CD4-positive, alpha-beta T cell (primary cell): ENCODE measurements at regions not wholly inside any gene's neighbourhood (a gene's known extent, or its start where the extent isn't known, plus 50 kb on each side); places are given as distances from the start of the nearest gene placed in this dataset.

Experiments used
- ATAC-seq: fragments of 200-7000 bp; cut with Tn5 transposase; one replicate; pipeline ENCODE4 v1.10.0; 2022; ENCODE audit warnings: mild to moderate bottlenecking; ENCODE audit not compliant: poor library complexity
- CTCF ChIA-PET: fragments of 350-600 bp; sonication (Branson Sonifier 250); formaldehyde crosslinking; loops from one replicate; lab custom pipeline; 2021; ENCODE audit warnings: antibody characterized with exemption, inconsistent platforms; lab: Charles Lee
- POLR2A ChIA-PET: fragments of 350-600 bp; sonication (Branson Sonifier 250); formaldehyde crosslinking; loops from one replicate; lab custom pipeline; 2021; ENCODE audit warnings: antibody characterized with exemption, inconsistent platforms; lab: Charles Lee
- DNase-seq, 14 experiments: peaks; one replicate each; pipeline ENCODE4 v3.0.0-alpha.2; 2013 to 2020; ENCODE audit warnings: mixed read lengths in 2 of 14
- H3K27ac ChIP-seq, 2 donors: one replicate each; pipeline versions ENCODE4 v1.5.1 to v1.7.0; 2013; ENCODE audit warnings: low read length in 2 of 2, low read depth in 1 of 2, mild to moderate bottlenecking in 1 of 2
- H3K27me3 ChIP-seq, 2 experiments: 1 replicate in 1 of 2; 2 replicates in 1 of 2; pipeline versions ENCODE4 v1.6.1 to v1.7.0; 2013; ENCODE audit warnings: low read length in 2 of 2, control low read depth in 1 of 2, mild to moderate bottlenecking in 1 of 2, moderate library complexity in 1 of 2; ENCODE audit not compliant: insufficient read depth in 2 of 2, control insufficient read depth in 1 of 2
- H3K36me3 ChIP-seq: one replicate; pipeline ENCODE4 v1.6.1; 2013; ENCODE audit warnings: low read length, control low read depth; ENCODE audit not compliant: insufficient read depth
- H3K4me1 ChIP-seq: one replicate; pipeline ENCODE4 v1.6.1; 2013; ENCODE audit warnings: low read length, control low read depth; ENCODE audit not compliant: insufficient read depth
- H3K4me3 ChIP-seq: one replicate; pipeline ENCODE4 v1.5.1; 2013; ENCODE audit warnings: mild to moderate bottlenecking, low read length, moderate library complexity
- H3K9me3 ChIP-seq, 2 experiments: 1 replicate in 1 of 2; 2 replicates in 1 of 2; pipeline versions ENCODE4 v1.6.1 to v1.7.0; 2013; ENCODE audit warnings: low read length in 2 of 2, mild to moderate bottlenecking in 2 of 2, control low read depth in 1 of 2, moderate library complexity in 1 of 2; ENCODE audit not compliant: control insufficient read depth in 1 of 2, insufficient read depth in 1 of 2
- H3K27ac Mint-ChIP-seq: one replicate; pipeline ENCODE4 v1.8.0; 2020; ENCODE audit warnings: mixed read lengths
- H3K27me3 Mint-ChIP-seq: one replicate; pipeline ENCODE4 v1.8.0; 2021; ENCODE audit warnings: mixed read lengths
- H3K36me3 Mint-ChIP-seq: one replicate; pipeline ENCODE4 v1.8.0; 2021; ENCODE audit warnings: low read depth, mixed read lengths
- H3K4me1 Mint-ChIP-seq: one replicate; pipeline ENCODE4 v1.8.0; 2021; ENCODE audit warnings: low read depth, mixed read lengths
- H3K4me3 Mint-ChIP-seq: one replicate; pipeline ENCODE4 v1.8.0; 2020; ENCODE audit warnings: mild to moderate bottlenecking, mixed read lengths
- H3K9me3 Mint-ChIP-seq: one replicate; pipeline ENCODE4 v1.8.0; 2020; ENCODE audit warnings: mixed read lengths
- CTCF ChIP-seq: fragments of 200-600 bp; IDR thresholded peaks from one replicate; pipeline ENCODE4 v1.8.0; 2022; ENCODE audit warnings: antibody characterized with exemption, mild to moderate bottlenecking
- intact Hi-C, 2 experiments: fragments of 100-400 bp; cut with DNase I in 1 of 2; cut with micrococcal nuclease in 1 of 2; formaldehyde crosslinking; loops; one replicate each; pipeline versions ENCODE4 v1.15.1 to v1.9.0; 2023 to 2025; cut with DNase I, micrococcal nuclease

- POLR2A ChIA-PET: no interaction called here
- no peak overlapping the region for H3K27ac ChIP-seq
Observed at GRCh38 chr16:65196420-65197075, 74.7 kb upstream of the CDH11 start.

GRCh38 chr16:65195998-65196397, 74.1 kb upstream of the CDH11 start:
- no peak for DNase-seq
- ChIA-PET POLR2A (no interaction called here), CTCF (no interaction called here)
- no peak overlapping the region for H3K27ac ChIP-seq
- H3K36me3 Mint-ChIP-seq: no peaks in the 10 kb centered on the region
- H3K36me3 ChIP-seq: no peaks in the 10 kb centered on the region
- H3K27me3 ChIP-seq: no peaks in the 10 kb centered on the region
- TF ChIP-seq CTCF: no peak
- no peak overlapping the region for H3K4me3 Mint-ChIP-seq
- no peaks in the 10 kb centered on the region for H3K27me3 Mint-ChIP-seq
- no peaks in the 10 kb centered on the region for H3K4me1 Mint-ChIP-seq
- peaks cover 10% of the 10 kb centered on the region for H3K9me3 Mint-ChIP-seq
- H3K9me3 ChIP-seq: peaks cover 0 to under 1% of the 10 kb centered on the region in 2 experiments
- H3K4me1 ChIP-seq: no peaks in the 10 kb centered on the region
- no peak overlapping the region for H3K27ac Mint-ChIP-seq
- intact Hi-C loops: no loop called here
- H3K4me3 ChIP-seq: no peak overlapping the region
- ATAC-seq: no peak

More at GRCh38 chr16:65196420-65197075, 74.7 kb upstream of the CDH11 start:
- peaks cover 0 to 5% of the 10 kb centered on the region in 2 experiments for H3K9me3 ChIP-seq
- H3K27me3 Mint-ChIP-seq: no peaks in the 10 kb centered on the region
- ATAC-seq (no peak), DNase-seq (no peak)
- CTCF ChIA-PET: no interaction called here
- H3K27me3 ChIP-seq: no peaks in the 10 kb centered on the region
- peaks cover 10% of the 10 kb centered on the region for H3K9me3 Mint-ChIP-seq
- no peak overlapping the region for H3K27ac Mint-ChIP-seq
- H3K4me3 ChIP-seq: no peak overlapping the region
- intact Hi-C loops: no loop called here
- no peaks in the 10 kb centered on the region for H3K36me3 ChIP-seq
- H3K4me3 Mint-ChIP-seq: no peak overlapping the region
- TF ChIP-seq CTCF: no peak
- no peaks in the 10 kb centered on the region for H3K36me3 Mint-ChIP-seq
- no peaks in the 10 kb centered on the region for H3K4me1 Mint-ChIP-seq
- H3K4me1 ChIP-seq: no peaks in the 10 kb centered on the region

GRCh38 chr16:65185241-65185778, 63.4 kb upstream of the CDH11 start:
- H3K36me3 ChIP-seq: no peaks in the 10 kb centered on the region
- ChIA-PET CTCF (interaction anchor here (0.5 kb wide), 1 partner anchor 16 kb away, joined by 3 read pairs; no protein-coding TSS in a partner anchor), POLR2A (no interaction called here)
- no peak for TF ChIP-seq CTCF
- no peaks in the 10 kb centered on the region for H3K4me1 Mint-ChIP-seq
- H3K27ac ChIP-seq: no peak overlapping the region
- H3K4me1 ChIP-seq: no peaks in the 10 kb centered on the region
- H3K27me3 Mint-ChIP-seq: no peaks in the 10 kb centered on the region
- intact Hi-C loops: no loop called here
- ATAC-seq (no peak), DNase-seq (no peak)
- H3K4me3 ChIP-seq: no peak overlapping the region
- no peak overlapping the region for H3K27ac Mint-ChIP-seq
- peaks cover 0 to 8% of the 10 kb centered on the region in 2 experiments for H3K9me3 ChIP-seq
- H3K9me3 Mint-ChIP-seq: peaks cover 14% of the 10 kb centered on the region
- no peaks in the 10 kb centered on the region for H3K27me3 ChIP-seq
- no peak overlapping the region for H3K4me3 Mint-ChIP-seq
- H3K36me3 Mint-ChIP-seq: no peaks in the 10 kb centered on the region
